Activated B cell treated with CpG ODN at 0.5 μM for 24 hours (primary cell): ENCODE measurements at regions not wholly inside any gene's neighbourhood (a gene's known extent, or its start where the extent isn't known, plus 50 kb on each side); places are given as distances from the start of the nearest gene placed in this dataset.

Experiments
- ATAC-seq: fragments of 200-7000 bp; cut with Tn5 transposase; one replicate; pipeline ENCODE4 v1.10.0; 2021; ENCODE audit warnings: low read depth, mild to moderate bottlenecking, moderate library complexity
- CTCF ChIA-PET: fragments of 350-600 bp; sonication (Branson Sonifier 250); formaldehyde crosslinking; loops from one replicate; lab custom pipeline; 2021; ENCODE audit warnings: antibody characterized with exemption; lab: Charles Lee
- POLR2A ChIA-PET: fragments of 350-600 bp; sonication (Branson Sonifier 250); formaldehyde crosslinking; loops from one replicate; lab custom pipeline; 2021; ENCODE audit warnings: antibody characterized with exemption; lab: Charles Lee
- DNase-seq: peaks from one replicate; pipeline ENCODE4 v3.0.0; 2022
- H3K27ac Mint-ChIP-seq: one replicate; pipeline ENCODE4 v1.8.0; 2020; ENCODE audit warnings: mixed read lengths
- H3K27me3 Mint-ChIP-seq: one replicate; pipeline ENCODE4 v1.8.0; 2021; ENCODE audit warnings: mixed read lengths
- H3K36me3 Mint-ChIP-seq: one replicate; pipeline ENCODE4 v1.8.0; 2021; ENCODE audit warnings: low read depth, mixed read lengths
- H3K4me1 Mint-ChIP-seq: one replicate; pipeline ENCODE4 v1.8.0; 2021; ENCODE audit warnings: mixed read lengths
- H3K4me3 Mint-ChIP-seq: one replicate; pipeline ENCODE4 v1.8.0; 2020; ENCODE audit warnings: mild to moderate bottlenecking, mixed read lengths
- H3K9me3 Mint-ChIP-seq: one replicate; pipeline ENCODE4 v1.8.0; 2020; ENCODE audit warnings: mixed read lengths
- intact Hi-C: fragments of 100-400 bp; cut with micrococcal nuclease; formaldehyde crosslinking; loops from one replicate; pipeline ENCODE4 v1.15.1; 2024
- TF ChIP-seq, protein P1 (sequence below): fragments of 200-600 bp; IDR thresholded peaks from one replicate; pipeline ENCODE4 v1.8.0; 2022; ENCODE audit warnings: antibody characterized with exemption, mild to moderate bottlenecking

GRCh38 chr10:37576154-37576553 lies 281.3 kb downstream of the ZNF248 start:
- Mint-ChIP-seq H3K4me1 (no peaks in the 10 kb centered on the region), H3K4me3 (no peak overlapping the region), H3K9me3 (peaks cover 6% of the 10 kb centered on the region), H3K36me3 (no peaks in the 10 kb centered on the region), H3K27me3 (no peaks in the 10 kb centered on the region), H3K27ac (no peak overlapping the region)
- TF ChIP-seq, protein P1, sequence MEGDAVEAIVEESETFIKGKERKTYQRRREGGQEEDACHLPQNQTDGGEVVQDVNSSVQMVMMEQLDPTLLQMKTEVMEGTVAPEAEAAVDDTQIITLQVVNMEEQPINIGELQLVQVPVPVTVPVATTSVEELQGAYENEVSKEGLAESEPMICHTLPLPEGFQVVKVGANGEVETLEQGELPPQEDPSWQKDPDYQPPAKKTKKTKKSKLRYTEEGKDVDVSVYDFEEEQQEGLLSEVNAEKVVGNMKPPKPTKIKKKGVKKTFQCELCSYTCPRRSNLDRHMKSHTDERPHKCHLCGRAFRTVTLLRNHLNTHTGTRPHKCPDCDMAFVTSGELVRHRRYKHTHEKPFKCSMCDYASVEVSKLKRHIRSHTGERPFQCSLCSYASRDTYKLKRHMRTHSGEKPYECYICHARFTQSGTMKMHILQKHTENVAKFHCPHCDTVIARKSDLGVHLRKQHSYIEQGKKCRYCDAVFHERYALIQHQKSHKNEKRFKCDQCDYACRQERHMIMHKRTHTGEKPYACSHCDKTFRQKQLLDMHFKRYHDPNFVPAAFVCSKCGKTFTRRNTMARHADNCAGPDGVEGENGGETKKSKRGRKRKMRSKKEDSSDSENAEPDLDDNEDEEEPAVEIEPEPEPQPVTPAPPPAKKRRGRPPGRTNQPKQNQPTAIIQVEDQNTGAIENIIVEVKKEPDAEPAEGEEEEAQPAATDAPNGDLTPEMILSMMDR: no peak
- intact Hi-C loops: no loop called here
- DNase-seq (no peak), ATAC-seq (no peak)
- ChIA-PET CTCF (no interaction called here), POLR2A (no interaction called here)

GRCh38 chr10:37572206-37572605 lies 285.2 kb downstream of the ZNF248 start:
- intact Hi-C loops: no loop called here
- ATAC-seq: no peak

DNA sequence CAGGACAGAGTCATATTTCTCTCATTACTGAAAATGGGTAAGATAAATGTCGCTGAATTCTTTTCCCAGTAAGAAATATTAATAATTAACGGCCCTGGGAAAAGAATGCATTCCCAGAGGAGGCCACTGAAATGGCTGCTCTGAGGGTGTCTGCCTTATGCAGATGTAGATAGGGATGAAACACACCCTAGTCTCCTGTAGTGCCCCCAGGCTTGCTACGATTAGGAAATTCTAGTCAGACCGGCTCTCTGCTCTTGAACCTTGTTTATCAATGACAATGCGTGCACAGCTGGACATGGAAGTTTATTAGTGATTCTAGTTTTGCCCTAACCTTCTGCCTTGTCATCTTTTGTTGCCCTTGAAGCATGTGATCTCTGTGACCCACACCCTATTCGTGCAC lies 291.1 kb downstream of the ZNF248 start:
- intact Hi-C loops: no loop called here
- ChIA-PET CTCF (no interaction called here), POLR2A (no interaction called here)
- ATAC-seq: no peak
- H3K36me3 Mint-ChIP-seq: no peaks in the 10 kb centered on the region
- no peak overlapping the region for H3K4me3 Mint-ChIP-seq
- no peaks in the 10 kb centered on the region for H3K27me3 Mint-ChIP-seq
- no peak overlapping the region for H3K27ac Mint-ChIP-seq
- no peaks in the 10 kb centered on the region for H3K4me1 Mint-ChIP-seq
- TF ChIP-seq, protein P1: no peak
- peaks cover 8% of the 10 kb centered on the region for H3K9me3 Mint-ChIP-seq
- DNase-seq: no peak

More at GRCh38 chr10:37572206-37572605, 285.2 kb downstream of the ZNF248 start:
- CTCF ChIA-PET: no interaction called here
- Mint-ChIP-seq H3K36me3 (no peaks in the 10 kb centered on the region), H3K4me1 (no peaks in the 10 kb centered on the region), H3K4me3 (no peak overlapping the region), H3K27me3 (no peaks in the 10 kb centered on the region), H3K27ac (no peak overlapping the region), H3K9me3 (peaks cover 8% of the 10 kb centered on the region)
- DNase-seq: no peak
- TF ChIP-seq, protein P1: no peak
- POLR2A ChIA-PET: no interaction called here

- no peaks in the 10 kb centered on the region for H3K27me3 Mint-ChIP-seq
- intact Hi-C loops: no loop called here
- TF ChIP-seq, protein P1: no peak
- H3K4me1 Mint-ChIP-seq: no peaks in the 10 kb centered on the region
- H3K9me3 Mint-ChIP-seq: peaks cover 18% of the 10 kb centered on the region
- H3K36me3 Mint-ChIP-seq: no peaks in the 10 kb centered on the region
- DNase-seq (no peak), ATAC-seq (no peak)
- H3K27ac Mint-ChIP-seq: no peak overlapping the region
- CTCF ChIA-PET: no interaction called here
- no peak overlapping the region for H3K4me3 Mint-ChIP-seq
- POLR2A ChIA-PET: no interaction called here
These were observed 293.7 kb downstream of the ZNF248 start for GRCh38 chr10:37563715-37564108.

- ATAC-seq (no peak), DNase-seq (no peak)
- Mint-ChIP-seq H3K27ac (no peak overlapping the region), H3K4me1 (no peaks in the 10 kb centered on the region), H3K27me3 (no peaks in the 10 kb centered on the region), H3K4me3 (no peak overlapping the region), H3K9me3 (peaks cover 14% of the 10 kb centered on the region), H3K36me3 (no peaks in the 10 kb centered on the region)
- ChIA-PET CTCF (no interaction called here), POLR2A (no interaction called here)
- TF ChIP-seq, protein P1: no peak
- intact Hi-C loops: no loop called here
These were observed 294.2 kb downstream of the ZNF248 start for GRCh38 chr10:37563107-37563714.
